ENCODE measurements at regions not wholly inside any gene's neighbourhood (a gene's known extent, or its start where the extent isn't known, plus 50 kb on each side); places are given as distances from the start of the nearest gene placed in this dataset.
"Not testable (repeated sequence)": the region's sequence is repeated elsewhere in the genome, so short reads cannot be mapped to it uniquely, and the experiment has no call there.

DNA sequence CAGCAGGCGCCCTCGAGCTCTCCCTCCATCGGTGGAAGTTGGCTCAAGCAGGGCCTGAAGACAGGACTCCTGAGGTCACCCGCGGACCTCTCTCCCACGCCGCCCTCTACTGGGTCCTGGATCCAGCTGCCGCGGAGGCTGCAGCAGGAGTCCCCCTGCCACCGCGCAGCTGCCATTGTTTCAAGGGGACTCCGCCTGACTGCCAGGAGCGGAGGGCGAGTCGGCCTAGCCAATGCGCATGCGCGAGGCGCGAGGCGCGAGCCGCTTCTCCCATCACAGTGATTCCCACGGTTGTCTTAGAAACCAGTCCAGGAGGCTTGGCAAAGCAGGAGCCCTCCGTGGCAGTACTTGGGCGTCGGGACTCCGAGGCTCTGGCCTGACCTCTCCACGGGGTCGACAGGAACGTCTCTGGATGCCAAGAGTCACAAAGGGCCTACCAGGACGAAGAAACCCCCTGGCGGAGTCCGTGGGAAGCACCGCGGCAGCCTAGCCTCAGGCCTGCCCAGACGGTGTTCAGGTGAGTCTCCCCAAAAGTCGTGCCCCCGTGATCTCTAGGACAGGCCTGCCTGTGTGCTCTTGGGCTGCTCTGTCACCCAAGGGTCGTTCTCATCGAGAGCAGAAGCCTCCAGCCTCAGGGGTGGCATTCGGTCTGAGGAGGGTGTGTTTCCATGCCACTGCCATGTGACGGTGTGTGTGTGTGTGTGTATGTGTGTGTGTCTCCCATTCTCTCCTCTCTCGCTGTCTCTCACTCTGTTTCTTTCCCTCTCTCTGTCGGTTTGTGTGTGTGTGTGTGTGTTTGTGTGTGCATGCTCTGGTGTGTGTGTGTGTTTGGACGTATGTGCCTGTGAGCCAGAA lies 290.6 kb upstream of the ZNF337 start:
- DNase-seq (ENCODE audit: low read depth) = peak; percentile 12
- TF ChIP-seq, protein P1, sequence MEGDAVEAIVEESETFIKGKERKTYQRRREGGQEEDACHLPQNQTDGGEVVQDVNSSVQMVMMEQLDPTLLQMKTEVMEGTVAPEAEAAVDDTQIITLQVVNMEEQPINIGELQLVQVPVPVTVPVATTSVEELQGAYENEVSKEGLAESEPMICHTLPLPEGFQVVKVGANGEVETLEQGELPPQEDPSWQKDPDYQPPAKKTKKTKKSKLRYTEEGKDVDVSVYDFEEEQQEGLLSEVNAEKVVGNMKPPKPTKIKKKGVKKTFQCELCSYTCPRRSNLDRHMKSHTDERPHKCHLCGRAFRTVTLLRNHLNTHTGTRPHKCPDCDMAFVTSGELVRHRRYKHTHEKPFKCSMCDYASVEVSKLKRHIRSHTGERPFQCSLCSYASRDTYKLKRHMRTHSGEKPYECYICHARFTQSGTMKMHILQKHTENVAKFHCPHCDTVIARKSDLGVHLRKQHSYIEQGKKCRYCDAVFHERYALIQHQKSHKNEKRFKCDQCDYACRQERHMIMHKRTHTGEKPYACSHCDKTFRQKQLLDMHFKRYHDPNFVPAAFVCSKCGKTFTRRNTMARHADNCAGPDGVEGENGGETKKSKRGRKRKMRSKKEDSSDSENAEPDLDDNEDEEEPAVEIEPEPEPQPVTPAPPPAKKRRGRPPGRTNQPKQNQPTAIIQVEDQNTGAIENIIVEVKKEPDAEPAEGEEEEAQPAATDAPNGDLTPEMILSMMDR (conservative IDR thresholded peaks at IDR 0.05; ENCODE audit: low read length) = peak; percentile 34
- peak overlapping the region; percentile 38 for H3K4me3 ChIP-seq (ENCODE audit: low read length)

- DNase-seq (ENCODE audit: low read depth) = no peak
- no peak overlapping the region for H3K4me3 ChIP-seq (ENCODE audit: low read length)
- TF ChIP-seq, protein P1 (conservative IDR thresholded peaks at IDR 0.05; ENCODE audit: low read length) = no peak
These were observed 288.9 kb upstream of the ZNF337 start for GRCh38 chr20:25985597-25985996.

DNA sequence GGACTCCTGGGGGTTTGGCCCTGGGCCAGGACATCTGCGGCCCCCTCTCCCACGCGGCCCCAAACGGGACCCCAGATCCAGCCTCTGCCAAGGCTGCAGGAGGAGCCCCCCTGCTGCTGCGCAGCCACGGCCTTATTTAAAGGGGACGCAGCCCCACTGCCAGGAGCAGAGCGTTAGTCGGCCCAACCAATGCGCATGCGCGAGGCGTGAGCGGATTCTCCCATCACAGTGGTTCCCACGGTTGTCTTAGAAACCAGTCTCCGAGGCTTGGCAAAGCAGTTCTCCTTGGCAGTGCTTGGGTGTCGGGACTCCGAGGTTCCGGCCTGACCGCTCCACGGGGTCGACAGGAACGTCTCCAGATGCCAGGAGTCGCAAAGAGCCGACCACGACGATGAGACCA lies 288.3 kb upstream of the ZNF337 start:
- peak; percentile 46 for DNase-seq (ENCODE audit: low read depth)
- peak overlapping the region; percentile 41 for H3K4me3 ChIP-seq (ENCODE audit: low read length)
- TF ChIP-seq, protein P1 (conservative IDR thresholded peaks at IDR 0.05; ENCODE audit: low read length) = no peak

DNA sequence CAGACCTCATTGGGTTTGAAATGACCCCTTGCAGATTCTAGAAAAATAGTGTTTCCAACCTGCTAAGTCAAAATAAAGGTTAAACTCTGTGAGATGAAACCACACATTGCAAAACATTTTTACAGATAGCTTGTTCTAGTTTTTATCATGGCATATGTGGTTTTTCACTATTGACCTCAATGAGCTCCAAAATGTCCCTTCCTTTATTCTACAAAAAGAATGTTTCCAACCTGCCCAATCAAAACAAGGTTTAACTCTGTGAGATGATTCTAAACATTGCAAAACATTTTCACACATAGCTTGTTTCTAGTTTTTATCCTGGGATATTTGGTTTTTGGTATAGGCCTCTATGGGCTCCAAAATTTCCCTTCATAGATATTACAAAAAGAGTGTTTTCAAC lies 286.0 kb upstream of the ZNF337 start:
- not testable (repeated sequence) for DNase-seq (ENCODE audit: low read depth); H3K4me3 ChIP-seq (ENCODE audit: low read length)

GRCh38 chr20:25978450-25979190 lies 282.0 kb upstream of the ZNF337 start:
- DNase-seq (ENCODE audit: low read depth); H3K4me3 ChIP-seq (ENCODE audit: low read length): not testable (repeated sequence)

GRCh38 chr20:25975816-25976215 lies 279.2 kb upstream of the ZNF337 start:
- H3K4me3 ChIP-seq (ENCODE audit: low read length); DNase-seq (ENCODE audit: low read depth): not testable (repeated sequence)

GRCh38 chr20:25965203-25965602 lies 268.6 kb upstream of the ZNF337 start:
- not testable (repeated sequence) for H3K4me3 ChIP-seq (ENCODE audit: low read length); DNase-seq (ENCODE audit: low read depth)

- not testable (repeated sequence) for H3K4me3 ChIP-seq (ENCODE audit: low read length); DNase-seq (ENCODE audit: low read depth)
These were observed 257.2 kb upstream of the ZNF337 start for GRCh38 chr20:25953876-25954275.

DNA sequence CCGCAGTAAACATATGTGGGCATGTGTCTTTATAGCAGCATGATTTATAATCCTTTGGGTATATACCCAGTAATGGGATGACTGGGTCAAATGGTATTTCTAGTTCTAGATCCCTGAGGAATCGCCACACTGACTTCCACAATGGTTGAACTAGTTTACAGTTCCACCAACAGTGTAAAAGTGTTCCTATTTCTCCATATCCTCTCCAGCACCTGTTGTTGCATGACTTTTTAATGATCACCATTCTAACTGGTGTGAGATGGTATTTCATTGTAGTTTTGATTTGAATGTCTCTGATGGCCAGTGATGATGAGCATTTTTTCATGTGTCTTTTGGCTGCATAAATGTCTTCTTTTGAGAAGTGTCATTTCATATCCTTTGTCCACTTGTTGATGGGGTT lies 238.6 kb upstream of the ZNF337 start:
- DNase-seq (ENCODE audit: low read depth) = not testable (repeated sequence)

GRCh38 chr20:25932806-25933205 lies 236.2 kb upstream of the ZNF337 start:
- not testable (repeated sequence) for DNase-seq (ENCODE audit: low read depth); H3K4me3 ChIP-seq (ENCODE audit: low read length)

More for the DNA sequence above, 238.6 kb upstream of the ZNF337 start:
- not testable (repeated sequence) for H3K4me3 ChIP-seq (ENCODE audit: low read length)

DNA sequence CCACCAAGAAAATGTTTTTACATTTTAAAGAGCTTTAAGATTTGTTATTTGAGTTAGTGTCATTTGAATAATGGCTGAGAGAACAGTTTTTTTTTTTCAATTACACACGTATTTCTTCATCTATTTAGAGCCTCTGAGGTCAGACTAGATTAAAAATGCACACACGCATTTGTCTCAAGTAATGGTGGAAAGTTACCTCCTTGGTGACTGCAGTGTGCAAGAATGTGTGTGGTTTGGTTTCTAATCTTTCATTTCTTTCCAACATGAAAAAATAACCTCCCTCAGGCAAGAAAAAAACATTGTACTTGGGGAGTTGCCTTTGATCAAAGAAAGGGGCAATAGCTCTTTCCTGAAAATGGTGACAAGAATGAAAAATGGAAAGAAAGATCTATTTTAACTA lies 235.5 kb upstream of the ZNF337 start:
- peak; percentile 56 for DNase-seq (ENCODE audit: low read depth)

DNA sequence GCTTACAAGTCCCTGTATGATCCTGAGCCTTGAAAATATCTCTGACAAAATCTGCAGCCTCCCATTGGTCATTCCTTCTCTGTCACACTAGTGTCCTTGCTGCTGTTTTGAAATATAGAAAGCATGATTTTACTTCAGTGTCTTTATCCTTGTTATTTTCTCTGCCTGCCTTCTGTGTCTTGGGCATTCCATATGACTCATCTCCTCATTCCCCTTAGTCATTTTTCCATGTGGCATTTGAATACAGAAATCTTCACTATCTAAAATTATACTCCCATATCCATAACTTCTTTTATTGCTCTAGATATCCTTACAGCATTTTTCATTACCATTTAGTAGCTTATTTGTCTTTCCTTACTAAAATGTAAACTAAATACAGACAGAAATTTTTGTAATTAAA lies 205.7 kb upstream of the ZNF337 start:
- peak; percentile 12 for DNase-seq (ENCODE audit: low read depth)

More for the DNA sequence above, 235.5 kb upstream of the ZNF337 start:
- H3K4me3 ChIP-seq (ENCODE audit: low read length) = not testable (repeated sequence)

DNA sequence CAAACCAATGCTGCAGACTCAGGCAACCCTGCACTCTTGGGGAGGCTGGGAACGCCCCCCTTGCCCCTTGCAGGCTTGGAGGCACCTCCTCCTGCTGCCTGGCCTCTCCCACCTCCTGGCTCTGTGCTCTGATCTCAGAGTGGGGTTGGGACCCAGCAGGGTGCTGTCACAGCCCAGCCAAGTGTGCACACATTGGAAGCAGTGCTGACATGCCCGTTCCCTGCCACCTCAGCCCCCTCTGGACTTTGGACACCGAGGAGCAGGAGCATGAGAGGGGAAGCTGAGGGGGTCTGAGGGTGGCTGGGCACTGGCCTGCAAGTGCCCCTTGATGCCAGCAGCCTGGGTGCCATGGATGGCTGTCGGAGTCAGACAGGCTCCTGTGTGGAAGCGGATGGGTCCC lies 202.0 kb upstream of the ZNF337 start:
- not testable (repeated sequence) for H3K4me3 ChIP-seq (ENCODE audit: low read length); DNase-seq (ENCODE audit: low read depth)

More for the DNA sequence above, 205.7 kb upstream of the ZNF337 start:
- not testable (repeated sequence) for H3K4me3 ChIP-seq (ENCODE audit: low read length)

DNA sequence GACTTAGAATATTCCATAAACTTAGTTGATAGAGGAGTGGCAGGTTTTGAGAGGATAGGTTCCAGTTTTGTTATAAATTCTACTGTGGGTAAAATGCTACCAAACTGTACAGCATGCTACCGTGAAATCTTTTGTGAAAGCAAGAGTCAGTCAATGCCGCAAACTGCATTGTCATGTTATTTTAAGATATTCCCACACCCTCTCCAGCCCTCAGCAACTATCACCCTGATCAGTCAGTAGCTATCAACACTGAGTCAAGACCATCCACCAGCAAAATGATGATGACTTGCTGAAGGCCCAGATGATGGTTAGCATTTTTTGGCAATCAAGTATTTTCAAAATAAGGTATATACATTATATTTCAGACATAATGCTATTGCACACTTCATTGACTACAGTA lies 182.4 kb upstream of the ZNF337 start:
- DNase-seq (ENCODE audit: low read depth); H3K4me3 ChIP-seq (ENCODE audit: low read length): not testable (repeated sequence)

DNA sequence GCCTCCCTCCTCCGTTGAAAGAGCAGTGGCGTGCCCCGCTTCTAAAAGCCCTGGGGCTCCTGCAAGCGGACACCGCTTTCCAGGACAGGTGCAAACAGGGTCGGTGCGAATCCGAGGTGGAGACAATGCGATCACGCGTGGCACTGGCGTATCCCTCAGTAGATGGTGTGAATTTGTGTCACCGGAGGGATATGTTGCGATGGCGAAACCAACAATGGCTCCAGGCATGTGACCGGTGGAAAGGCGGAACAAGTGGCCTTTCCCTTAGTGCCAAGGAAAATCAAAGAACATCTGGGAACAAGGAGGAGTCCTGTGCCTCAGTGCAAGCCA lies 172.0 kb upstream of the ZNF337 start:
- H3K4me3 ChIP-seq (ENCODE audit: low read length) = peak overlapping the region; percentile 55

More for the DNA sequence above, 172.0 kb upstream of the ZNF337 start:
- DNase-seq (ENCODE audit: low read depth) = not testable (repeated sequence)
